GM23338 (cell line): ENCODE measurements at regions not wholly inside any gene's neighbourhood (a gene's known extent, or its start where the extent isn't known, plus 50 kb on each side); places are given as distances from the start of the nearest gene placed in this dataset.

Source experiments
- ATAC-seq: fragments of 200-7000 bp; cut with Tn5 transposase; 3 replicates; pipeline ENCODE4 v1.9.1; 2020
- DNase-seq: peaks from one replicate; pipeline ENCODE4 v3.0.0-alpha.2; 2015; ENCODE audit warnings: low spot score
- H2AFZ ChIP-seq: fragments of 200-600 bp; sonication (generic); 2 replicates; pipeline ENCODE4 v1.8.0; 2016; ENCODE audit warnings: antibody characterized with exemption, mild to moderate bottlenecking, moderate library complexity
- H3F3A ChIP-seq: fragments of 200-600 bp; sonication (generic); replicated peaks from 2 replicates; pipeline ENCODE4 v1.8.0; 2017; ENCODE audit warnings: antibody characterized with exemption, mixed run types, low read depth
- H3K27ac ChIP-seq: fragments of 200-600 bp; sonication (generic); 2 replicates; pipeline ENCODE4 v1.6.1; 2016; ENCODE audit warnings: low read depth
- H3K27me3 ChIP-seq: fragments of 200-600 bp; sonication (generic); 2 replicates; pipeline ENCODE4 v1.8.0; 2016; ENCODE audit warnings: mild to moderate bottlenecking, mixed run types, moderate library complexity; ENCODE audit not compliant: insufficient read depth
- H3K36me3 ChIP-seq: fragments of 200-600 bp; sonication (generic); 2 replicates; pipeline ENCODE4 v1.8.0; 2016; ENCODE audit warnings: mild to moderate bottlenecking; ENCODE audit not compliant: insufficient read depth
- H3K4me1 ChIP-seq: fragments of 200-600 bp; sonication (generic); 2 replicates; pipeline ENCODE4 v1.8.0; 2016; ENCODE audit warnings: mild to moderate bottlenecking, moderate library complexity; ENCODE audit not compliant: insufficient read depth
- H3K4me2 ChIP-seq: fragments of 200-600 bp; sonication (generic); 2 replicates; pipeline ENCODE4 v1.7.1; 2017; ENCODE audit warnings: mixed run types
- H3K4me3 ChIP-seq: fragments of 200-600 bp; sonication (generic); 2 replicates; pipeline ENCODE4 v1.6.1; 2016; ENCODE audit warnings: mixed run types
- H3K79me2 ChIP-seq: fragments of 200-600 bp; sonication (generic); replicated peaks from 2 replicates; pipeline ENCODE4 v1.8.0; 2017; ENCODE audit warnings: mild to moderate bottlenecking; ENCODE audit not compliant: insufficient read depth
- H3K9me2 ChIP-seq: fragments of 200-600 bp; sonication (generic); 2 replicates; pipeline ENCODE4 v1.8.0; 2017; ENCODE audit not compliant: insufficient read depth
- H4K20me1 ChIP-seq: fragments of 200-600 bp; sonication (generic); replicated peaks from 2 replicates; pipeline ENCODE4 v1.8.0; 2017; ENCODE audit warnings: mild to moderate bottlenecking; ENCODE audit not compliant: insufficient read depth
- H3K27ac Mint-ChIP-seq: 2 replicates; pipeline ENCODE4 v1.8.0; 2020; ENCODE audit warnings: inconsistent platforms, mild to moderate bottlenecking, moderate library complexity, mixed read lengths
- H3K27me3 Mint-ChIP-seq: 3 replicates; pipeline ENCODE4 v1.8.0; 2022; ENCODE audit warnings: low read depth, mild to moderate bottlenecking, moderate library complexity, mixed read lengths, inconsistent platforms; ENCODE audit not compliant: insufficient read depth, poor library complexity
- H3K36me3 Mint-ChIP-seq: 3 replicates; pipeline ENCODE4 v1.8.0; 2021; ENCODE audit warnings: low read depth, mild to moderate bottlenecking, inconsistent platforms, moderate library complexity, mixed read lengths
- H3K4me1 Mint-ChIP-seq: 3 replicates; pipeline ENCODE4 v1.8.0; 2020; ENCODE audit warnings: mild to moderate bottlenecking, inconsistent platforms, mixed read lengths
- H3K4me3 Mint-ChIP-seq: 3 replicates; pipeline ENCODE4 v1.8.0; 2021; ENCODE audit warnings: moderate library complexity, mild to moderate bottlenecking, inconsistent platforms, mixed read lengths
- H3K9me3 Mint-ChIP-seq: 3 replicates; pipeline ENCODE4 v1.8.0; 2020; ENCODE audit warnings: moderate library complexity, mild to moderate bottlenecking, inconsistent platforms, mixed read lengths
- CREB1 ChIP-seq: fragments of 250-450 bp; sonication (Bioruptor Pico); IDR thresholded peaks from 2 replicates; pipeline ENCODE4 v1.5.0; 2020; ENCODE audit warnings: low read depth, mild to moderate bottlenecking, moderate library complexity
- CTCF ChIP-seq, 2 experiments: fragments of 200-600 bp in 1 of 2; sonication (generic) in 1 of 2; conservative IDR thresholded peaks; 2 replicates each; pipeline versions ENCODE4 v1.5.1 to v1.6.1; 2016 to 2017; ENCODE audit warnings: antibody characterized with exemption in 2 of 2, low read depth in 2 of 2, mild to moderate bottlenecking in 2 of 2, moderate library complexity in 1 of 2
- ETS1 ChIP-seq: IDR thresholded peaks from 2 replicates; pipeline ENCODE4 v1.6.1; 2016; ENCODE audit warnings: antibody characterized with exemption
- EZH2 ChIP-seq: fragments of 200-600 bp; sonication (generic); IDR thresholded peaks from one replicate; pipeline ENCODE4 v1.8.0; 2017; ENCODE audit warnings: antibody characterized with exemption, mild to moderate bottlenecking, low read depth; ENCODE audit not compliant: unreplicated experiment
- JUNB ChIP-seq: IDR thresholded peaks from one replicate; pipeline ENCODE4 v1.6.1; 2016; ENCODE audit warnings: antibody characterized with exemption; ENCODE audit not compliant: unreplicated experiment
- NANOG ChIP-seq: IDR thresholded peaks from 2 replicates; pipeline ENCODE4 v1.6.1; 2016; ENCODE audit warnings: antibody characterized with exemption, borderline replicate concordance
- POLR2AphosphoS5 ChIP-seq: IDR thresholded peaks from 2 replicates; pipeline ENCODE4 v1.6.1; 2016; ENCODE audit warnings: antibody characterized with exemption, low read depth
- REST ChIP-seq: IDR thresholded peaks from one replicate; pipeline ENCODE4 v1.6.1; 2018; ENCODE audit warnings: antibody characterized with exemption; ENCODE audit not compliant: unreplicated experiment
- STAT1 ChIP-seq: IDR thresholded peaks from one replicate; pipeline ENCODE4 v1.6.1; 2016; ENCODE audit warnings: antibody characterized with exemption; ENCODE audit not compliant: unreplicated experiment
- ZNF114 ChIP-seq: fragments of 250-450 bp; sonication (Bioruptor Pico); IDR thresholded peaks from 2 replicates; pipeline ENCODE4 v1.5.0; 2020; ENCODE audit warnings: mild to moderate bottlenecking, moderate library complexity
- ZNF331 ChIP-seq: fragments of 250-450 bp; sonication (Bioruptor Pico); IDR thresholded peaks from 2 replicates; pipeline ENCODE4 v1.5.0; 2020; ENCODE audit warnings: low read depth, mild to moderate bottlenecking, moderate library complexity

GRCh38 chr18:1018181-1018681 is 113.6 kb downstream of the ADCYAP1 start (continued):
- TF ChIP-seq STAT1, result no peak
- TF ChIP-seq EZH2, result no peak
- TF ChIP-seq CTCF (conservative IDR thresholded peaks at IDR 0.05; ENCODE audit: low read depth in 2 of 2), result no peak

- no peaks in the 10 kb centered on the region for H3K9me3 Mint-ChIP-seq
- H3K4me3 Mint-ChIP-seq, result no peak overlapping the region
- Histone ChIP-seq H3K79me2 (no peaks in the 10 kb centered on the region), H3K36me3 (no peaks in the 10 kb centered on the region), H3K4me2 (no peak overlapping the region), H3K4me1 (peaks cover 44% of the 10 kb centered on the region), H3K27ac (no peak overlapping the region), H4K20me1 (no peaks in the 10 kb centered on the region), H3K27me3 (peaks cover 24% of the 10 kb centered on the region; the same call in 1 of the 2 replicates), H3F3A (no peaks in the 10 kb centered on the region), H2AFZ (no peak overlapping the region), H3K4me3 (no peak overlapping the region), H3K9me2 (no peaks in the 10 kb centered on the region)
- no peaks in the 10 kb centered on the region for H3K27me3 Mint-ChIP-seq
- no peak overlapping the region for H3K27ac Mint-ChIP-seq
- TF ChIP-seq ETS1 (no peak), STAT1 (no peak), POLR2AphosphoS5 (no peak), ZNF114 (CRISPR knock-in tag) (no peak), JUNB (no peak), EZH2 (no peak), ZNF331 (CRISPR knock-in tag) (no peak), NANOG (no peak)
- ATAC-seq (no peak), DNase-seq (no peak)
- no peaks in the 10 kb centered on the region; the same call in 2 of the 3 replicates for H3K36me3 Mint-ChIP-seq
- peaks cover 36% of the 10 kb centered on the region for H3K4me1 Mint-ChIP-seq
These were observed 114.5 kb downstream of the ADCYAP1 start for GRCh38 chr18:1019191-1019590.

- no peak overlapping the region for H3K4me2 ChIP-seq
- H3K27me3 ChIP-seq, result peaks cover 24% of the 10 kb centered on the region; the same call in 1 of the 2 replicates
- no peak for DNase-seq
- H3K79me2 ChIP-seq, result no peaks in the 10 kb centered on the region
- no peak for TF ChIP-seq POLR2AphosphoS5
- no peak for TF ChIP-seq EZH2
- TF ChIP-seq JUNB, result no peak
- TF ChIP-seq STAT1, result no peak
- TF ChIP-seq CREB1, result no peak
- no peak for TF ChIP-seq REST
- no peak overlapping the region for H3K27ac ChIP-seq
- Mint-ChIP-seq H3K27ac (no peak overlapping the region), H3K4me1 (peaks cover 20% of the 10 kb centered on the region), H3K4me3 (no peak overlapping the region), H3K27me3 (no peaks in the 10 kb centered on the region), H3K9me3 (no peaks in the 10 kb centered on the region; the same call in 2 of the 3 replicates), H3K36me3 (no peaks in the 10 kb centered on the region)
- H3F3A ChIP-seq, result no peaks in the 10 kb centered on the region
- no peaks in the 10 kb centered on the region; the same call in 1 of the 2 replicates for H4K20me1 ChIP-seq
- no peak overlapping the region for H3K4me3 ChIP-seq
- no peaks in the 10 kb centered on the region for H3K9me2 ChIP-seq
- H3K36me3 ChIP-seq, result no peaks in the 10 kb centered on the region
- no peak overlapping the region for H2AFZ ChIP-seq
- H3K4me1 ChIP-seq, result peaks cover 29% of the 10 kb centered on the region
- no peak for ATAC-seq
These were observed 116.2 kb downstream of the ADCYAP1 start for GRCh38 chr18:1020731-1021344.
